WTC11 (cell line): ENCODE measurements at regions not wholly inside any gene's neighbourhood (a gene's known extent, or its start where the extent isn't known, plus 50 kb on each side); places are given as distances from the start of the nearest gene placed in this dataset.

Experiments used
- ATAC-seq: fragments of 200-7000 bp; cut with Tn5 transposase; 2 replicates; pipeline ENCODE4 v1.10.0; 2021; ENCODE audit warnings: mild to moderate bottlenecking, moderate library complexity
- CTCF ChIA-PET: fragments of 300-600 bp; sonication (Branson Sonifier 250); formaldehyde crosslinking; loops from one replicate; lab custom pipeline; 2021; ENCODE audit warnings: antibody characterized with exemption; lab: Charles Lee
- POLR2A ChIA-PET: fragments of 350-600 bp; sonication (Branson Sonifier 250); formaldehyde crosslinking; loops from one replicate; lab custom pipeline; 2021; ENCODE audit warnings: antibody characterized with exemption; lab: Charles Lee
- DNase-seq: peaks from one replicate; pipeline ENCODE4 v3.0.0; 2021; ENCODE audit warnings: low spot score
- H3K27ac Mint-ChIP-seq: 2 replicates; pipeline ENCODE4 v1.8.0; 2021; ENCODE audit warnings: mixed read lengths
- H3K27me3 Mint-ChIP-seq: 2 replicates; pipeline ENCODE4 v1.8.0; 2021; ENCODE audit warnings: low read depth, mild to moderate bottlenecking, moderate library complexity, mixed read lengths
- H3K36me3 Mint-ChIP-seq: 2 replicates; pipeline ENCODE4 v1.8.0; 2021; ENCODE audit warnings: mixed read lengths
- H3K4me1 Mint-ChIP-seq: 2 replicates; pipeline ENCODE4 v1.8.0; 2022; ENCODE audit warnings: mixed read lengths
- H3K4me3 Mint-ChIP-seq: 2 replicates; pipeline ENCODE4 v1.8.0; 2021; ENCODE audit warnings: mild to moderate bottlenecking, moderate library complexity, mixed read lengths
- H3K9me3 Mint-ChIP-seq: 2 replicates; pipeline ENCODE4 v1.8.0; 2021; ENCODE audit warnings: mixed read lengths
- CREM ChIP-seq: sonication (generic); formaldehyde crosslinking; IDR thresholded peaks from 2 replicates; pipeline ENCODE4 v1.8.1; 2022; ENCODE audit warnings: mild to moderate bottlenecking, missing genetic modification reagents, moderate library complexity
- FOXJ3 ChIP-seq: sonication (generic); formaldehyde crosslinking; IDR thresholded peaks from 2 replicates; pipeline ENCODE4 v1.9.0; 2021; ENCODE audit warnings: missing genetic modification reagents, mild to moderate bottlenecking, borderline replicate concordance
- GABPB1 ChIP-seq: sonication (generic); formaldehyde crosslinking; IDR thresholded peaks from 2 replicates; pipeline ENCODE4 v1.8.1; 2023; ENCODE audit warnings: mild to moderate bottlenecking, missing genetic modification reagents
- IRF2 ChIP-seq: sonication (generic); formaldehyde crosslinking; IDR thresholded peaks from 2 replicates; pipeline ENCODE4 v1.8.0; 2022; ENCODE audit warnings: low read depth, missing genetic modification reagents, borderline replicate concordance
- KAT7 ChIP-seq: sonication (generic); formaldehyde crosslinking; IDR thresholded peaks from 2 replicates; pipeline ENCODE4 v1.8.1; 2023; ENCODE audit warnings: missing genetic modification reagents, mild to moderate bottlenecking, borderline replicate concordance
- NFE2L1 ChIP-seq: sonication (generic); formaldehyde crosslinking; IDR thresholded peaks from 2 replicates; pipeline ENCODE4 v1.8.1; 2023; ENCODE audit warnings: missing genetic modification reagents
- NR1H2 ChIP-seq: sonication (generic); formaldehyde crosslinking; IDR thresholded peaks from 2 replicates; pipeline ENCODE4 v1.9.0; 2021; ENCODE audit warnings: mild to moderate bottlenecking, moderate library complexity, missing genetic modification reagents
- OVOL2 ChIP-seq: fragments of 250-450 bp; sonication (Bioruptor Pico); IDR thresholded peaks from 2 replicates; pipeline ENCODE4 v1.9.0; 2021; ENCODE audit warnings: mild to moderate bottlenecking, borderline replicate concordance
- PRRX2 ChIP-seq: fragments of 250-450 bp; sonication (Bioruptor Pico); IDR thresholded peaks from 2 replicates; pipeline ENCODE4 v1.8.0; 2021; ENCODE audit warnings: mild to moderate bottlenecking
- RELA ChIP-seq: sonication (generic); formaldehyde crosslinking; IDR thresholded peaks from 2 replicates; pipeline ENCODE4 v1.8.1; 2022; ENCODE audit warnings: missing genetic modification reagents, mild to moderate bottlenecking, borderline replicate concordance
- SOX15 ChIP-seq: fragments of 250-450 bp; sonication (Bioruptor Pico); IDR thresholded peaks from 2 replicates; pipeline ENCODE4 v1.9.0; 2021; ENCODE audit warnings: mild to moderate bottlenecking
- TCF7 ChIP-seq: sonication (generic); formaldehyde crosslinking; IDR thresholded peaks from 2 replicates; pipeline ENCODE4 v1.8.0; 2022; ENCODE audit warnings: mild to moderate bottlenecking, low read depth, missing genetic modification reagents, moderate library complexity
- ZNF263 ChIP-seq: sonication (generic); formaldehyde crosslinking; IDR thresholded peaks from 2 replicates; pipeline ENCODE4 v1.8.1; 2022; ENCODE audit warnings: low read depth, mild to moderate bottlenecking, moderate library complexity, missing genetic modification reagents
- ZNF396 ChIP-seq: fragments of 250-450 bp; sonication (Bioruptor Pico); IDR thresholded peaks from 2 replicates; pipeline ENCODE4 v1.8.0; 2021; ENCODE audit warnings: mild to moderate bottlenecking, moderate library complexity, borderline replicate concordance
- TF ChIP-seq, protein P1 (sequence below): sonication (generic); formaldehyde crosslinking; IDR thresholded peaks from 2 replicates; pipeline ENCODE4 v1.8.1; 2022; ENCODE audit warnings: missing genetic modification reagents, borderline replicate concordance
- TF ChIP-seq, protein P2 (sequence below): sonication (generic); formaldehyde crosslinking; conservative IDR thresholded peaks from 2 replicates; pipeline ENCODE4 v1.8.1; 2023; ENCODE audit warnings: mild to moderate bottlenecking, low read depth, missing genetic modification reagents, moderate library complexity
- TF ChIP-seq, protein P3 (sequence below): sonication (generic); formaldehyde crosslinking; conservative IDR thresholded peaks from 2 replicates; pipeline ENCODE4 v1.8.1; 2022; ENCODE audit warnings: mild to moderate bottlenecking, missing genetic modification reagents
- TF ChIP-seq, protein P4 (sequence below): fragments of 250-450 bp; sonication (Bioruptor Pico); conservative IDR thresholded peaks from 2 replicates; pipeline ENCODE4 v1.9.0; 2021; ENCODE audit warnings: mild to moderate bottlenecking
- TF ChIP-seq, protein P5 (sequence below): sonication (generic); formaldehyde crosslinking; IDR thresholded peaks from 2 replicates; pipeline ENCODE4 v1.8.1; 2023; ENCODE audit warnings: mild to moderate bottlenecking, missing genetic modification reagents
- TF ChIP-seq, protein P6 (sequence below): sonication (generic); formaldehyde crosslinking; IDR thresholded peaks from 2 replicates; pipeline ENCODE4 v1.8.1; 2022; ENCODE audit warnings: mild to moderate bottlenecking, moderate library complexity, missing genetic modification reagents
- TF ChIP-seq, protein P7 (sequence below): sonication (generic); formaldehyde crosslinking; IDR thresholded peaks from 2 replicates; pipeline ENCODE4 v1.8.1; 2023; ENCODE audit warnings: mild to moderate bottlenecking, moderate library complexity, missing genetic modification reagents
- TF ChIP-seq, protein P8 (sequence below): sonication (generic); formaldehyde crosslinking; IDR thresholded peaks from 2 replicates; pipeline ENCODE4 v1.8.0; 2022; ENCODE audit warnings: mild to moderate bottlenecking, missing genetic modification reagents

DNA sequence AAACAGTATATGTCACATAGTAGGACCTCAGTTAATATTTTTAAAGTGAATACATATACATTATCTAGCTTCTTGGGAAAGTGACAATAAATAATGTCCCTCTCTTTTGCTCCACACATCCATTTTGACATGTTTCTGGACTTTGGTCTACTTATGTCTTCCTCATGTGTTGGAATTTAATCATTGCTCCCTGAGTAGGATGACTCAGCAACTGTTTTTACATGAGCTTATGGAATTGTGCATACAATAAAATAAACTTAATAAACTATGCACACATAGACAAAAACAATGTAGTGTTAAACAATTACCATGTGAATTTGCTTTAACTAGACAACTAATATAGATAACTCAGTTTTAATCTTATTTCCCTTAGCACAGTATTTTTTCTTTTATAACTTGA is 503.8 kb downstream of the TFAP2B start (continued):
- TF ChIP-seq, protein P1, sequence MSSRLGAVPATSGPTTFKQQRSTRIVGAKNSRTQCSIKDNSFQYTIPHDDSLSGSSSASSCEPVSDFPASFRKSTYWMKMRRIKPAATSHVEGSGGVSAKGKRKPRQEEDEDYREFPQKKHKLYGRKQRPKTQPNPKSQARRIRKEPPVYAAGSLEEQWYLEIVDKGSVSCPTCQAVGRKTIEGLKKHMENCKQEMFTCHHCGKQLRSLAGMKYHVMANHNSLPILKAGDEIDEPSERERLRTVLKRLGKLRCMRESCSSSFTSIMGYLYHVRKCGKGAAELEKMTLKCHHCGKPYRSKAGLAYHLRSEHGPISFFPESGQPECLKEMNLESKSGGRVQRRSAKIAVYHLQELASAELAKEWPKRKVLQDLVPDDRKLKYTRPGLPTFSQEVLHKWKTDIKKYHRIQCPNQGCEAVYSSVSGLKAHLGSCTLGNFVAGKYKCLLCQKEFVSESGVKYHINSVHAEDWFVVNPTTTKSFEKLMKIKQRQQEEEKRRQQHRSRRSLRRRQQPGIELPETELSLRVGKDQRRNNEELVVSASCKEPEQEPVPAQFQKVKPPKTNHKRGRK (CRISPR knock-in tag), result no peak
- TF ChIP-seq FOXJ3 (CRISPR knock-in tag), result no peak
- no peak for TF ChIP-seq PRRX2
- TF ChIP-seq, protein P2, sequence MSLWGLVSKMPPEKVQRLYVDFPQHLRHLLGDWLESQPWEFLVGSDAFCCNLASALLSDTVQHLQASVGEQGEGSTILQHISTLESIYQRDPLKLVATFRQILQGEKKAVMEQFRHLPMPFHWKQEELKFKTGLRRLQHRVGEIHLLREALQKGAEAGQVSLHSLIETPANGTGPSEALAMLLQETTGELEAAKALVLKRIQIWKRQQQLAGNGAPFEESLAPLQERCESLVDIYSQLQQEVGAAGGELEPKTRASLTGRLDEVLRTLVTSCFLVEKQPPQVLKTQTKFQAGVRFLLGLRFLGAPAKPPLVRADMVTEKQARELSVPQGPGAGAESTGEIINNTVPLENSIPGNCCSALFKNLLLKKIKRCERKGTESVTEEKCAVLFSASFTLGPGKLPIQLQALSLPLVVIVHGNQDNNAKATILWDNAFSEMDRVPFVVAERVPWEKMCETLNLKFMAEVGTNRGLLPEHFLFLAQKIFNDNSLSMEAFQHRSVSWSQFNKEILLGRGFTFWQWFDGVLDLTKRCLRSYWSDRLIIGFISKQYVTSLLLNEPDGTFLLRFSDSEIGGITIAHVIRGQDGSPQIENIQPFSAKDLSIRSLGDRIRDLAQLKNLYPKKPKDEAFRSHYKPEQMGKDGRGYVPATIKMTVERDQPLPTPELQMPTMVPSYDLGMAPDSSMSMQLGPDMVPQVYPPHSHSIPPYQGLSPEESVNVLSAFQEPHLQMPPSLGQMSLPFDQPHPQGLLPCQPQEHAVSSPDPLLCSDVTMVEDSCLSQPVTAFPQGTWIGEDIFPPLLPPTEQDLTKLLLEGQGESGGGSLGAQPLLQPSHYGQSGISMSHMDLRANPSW (CRISPR knock-in tag), result no peak
- no peak for TF ChIP-seq CREM
- TF ChIP-seq NR1H2 (CRISPR knock-in tag), result no peak
- TF ChIP-seq ZNF396 (CRISPR knock-in tag), result no peak

DNA sequence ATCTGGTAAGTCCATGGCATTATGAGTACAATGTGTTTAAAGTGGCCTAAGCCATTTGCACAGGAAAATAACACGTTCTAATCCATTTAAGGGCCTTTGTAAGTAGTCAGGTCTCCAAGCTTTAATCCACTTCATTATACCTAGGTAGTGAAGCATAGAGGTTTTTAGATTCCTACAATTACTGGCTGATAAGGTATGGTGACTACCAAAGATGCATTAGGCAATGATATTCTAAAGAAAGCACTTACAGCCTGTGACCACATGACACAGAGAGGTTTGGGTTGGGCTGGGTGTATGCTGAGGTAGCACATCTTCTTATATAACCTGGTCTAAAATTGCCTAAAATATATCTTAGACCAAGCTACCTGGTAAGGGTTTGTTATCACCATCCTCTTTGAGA is 504.4 kb downstream of the TFAP2B start:
- TF ChIP-seq, protein P3, sequence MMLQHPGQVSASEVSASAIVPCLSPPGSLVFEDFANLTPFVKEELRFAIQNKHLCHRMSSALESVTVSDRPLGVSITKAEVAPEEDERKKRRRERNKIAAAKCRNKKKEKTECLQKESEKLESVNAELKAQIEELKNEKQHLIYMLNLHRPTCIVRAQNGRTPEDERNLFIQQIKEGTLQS, result no peak
- TF ChIP-seq KAT7 (CRISPR knock-in tag) (no peak), GABPB1 (CRISPR knock-in tag) (no peak), OVOL2 (CRISPR knock-in tag) (no peak), RELA (CRISPR knock-in tag) (no peak), IRF2 (CRISPR knock-in tag) (no peak), TCF7 (CRISPR knock-in tag) (no peak), NFE2L1 (no peak), SOX15 (CRISPR knock-in tag) (no peak), ZNF263 (CRISPR knock-in tag) (no peak)
- TF ChIP-seq, protein P4, sequence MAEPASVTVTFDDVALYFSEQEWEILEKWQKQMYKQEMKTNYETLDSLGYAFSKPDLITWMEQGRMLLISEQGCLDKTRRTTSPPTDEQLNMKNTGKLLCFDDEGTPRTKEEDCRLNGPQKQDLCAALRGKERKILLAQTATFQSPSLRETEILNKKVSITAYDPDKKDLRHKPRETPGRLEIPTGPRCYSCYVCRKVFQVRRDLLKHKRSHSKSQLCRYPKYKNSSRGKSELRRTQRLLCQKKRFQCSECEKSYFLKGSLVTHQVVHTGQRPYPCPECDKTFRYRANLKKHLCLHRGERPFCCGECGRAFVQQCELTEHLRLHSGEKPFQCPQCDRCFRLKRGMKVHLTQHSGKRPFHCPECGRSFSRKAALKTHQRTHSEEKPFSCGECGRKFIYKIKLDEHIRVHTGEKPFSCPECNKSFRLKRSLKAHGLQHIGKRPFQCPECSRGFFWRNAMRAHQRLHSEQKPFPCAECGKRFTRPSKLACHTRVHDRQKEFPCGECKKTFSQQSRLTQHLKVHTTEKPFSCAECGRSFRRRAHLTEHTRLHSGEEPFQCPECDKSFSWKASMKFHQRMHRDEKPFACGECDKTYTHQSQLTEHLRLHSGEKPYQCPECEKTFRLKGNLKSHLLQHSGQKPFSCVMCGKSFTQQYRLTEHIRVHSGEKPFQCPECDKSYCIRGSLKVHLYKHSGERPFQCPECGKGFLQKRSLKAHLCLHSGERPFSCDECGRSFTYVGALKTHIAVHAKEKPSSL (CRISPR knock-in tag), result no peak
- TF ChIP-seq, protein P5, sequence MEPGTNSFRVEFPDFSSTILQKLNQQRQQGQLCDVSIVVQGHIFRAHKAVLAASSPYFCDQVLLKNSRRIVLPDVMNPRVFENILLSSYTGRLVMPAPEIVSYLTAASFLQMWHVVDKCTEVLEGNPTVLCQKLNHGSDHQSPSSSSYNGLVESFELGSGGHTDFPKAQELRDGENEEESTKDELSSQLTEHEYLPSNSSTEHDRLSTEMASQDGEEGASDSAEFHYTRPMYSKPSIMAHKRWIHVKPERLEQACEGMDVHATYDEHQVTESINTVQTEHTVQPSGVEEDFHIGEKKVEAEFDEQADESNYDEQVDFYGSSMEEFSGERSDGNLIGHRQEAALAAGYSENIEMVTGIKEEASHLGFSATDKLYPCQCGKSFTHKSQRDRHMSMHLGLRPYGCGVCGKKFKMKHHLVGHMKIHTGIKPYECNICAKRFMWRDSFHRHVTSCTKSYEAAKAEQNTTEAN (CRISPR knock-in tag), result no peak
- TF ChIP-seq, protein P6, sequence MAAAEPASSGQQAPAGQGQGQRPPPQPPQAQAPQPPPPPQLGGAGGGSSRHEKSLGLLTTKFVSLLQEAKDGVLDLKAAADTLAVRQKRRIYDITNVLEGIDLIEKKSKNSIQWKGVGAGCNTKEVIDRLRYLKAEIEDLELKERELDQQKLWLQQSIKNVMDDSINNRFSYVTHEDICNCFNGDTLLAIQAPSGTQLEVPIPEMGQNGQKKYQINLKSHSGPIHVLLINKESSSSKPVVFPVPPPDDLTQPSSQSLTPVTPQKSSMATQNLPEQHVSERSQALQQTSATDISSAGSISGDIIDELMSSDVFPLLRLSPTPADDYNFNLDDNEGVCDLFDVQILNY (CRISPR knock-in tag), result no peak
- TF ChIP-seq, protein P7, sequence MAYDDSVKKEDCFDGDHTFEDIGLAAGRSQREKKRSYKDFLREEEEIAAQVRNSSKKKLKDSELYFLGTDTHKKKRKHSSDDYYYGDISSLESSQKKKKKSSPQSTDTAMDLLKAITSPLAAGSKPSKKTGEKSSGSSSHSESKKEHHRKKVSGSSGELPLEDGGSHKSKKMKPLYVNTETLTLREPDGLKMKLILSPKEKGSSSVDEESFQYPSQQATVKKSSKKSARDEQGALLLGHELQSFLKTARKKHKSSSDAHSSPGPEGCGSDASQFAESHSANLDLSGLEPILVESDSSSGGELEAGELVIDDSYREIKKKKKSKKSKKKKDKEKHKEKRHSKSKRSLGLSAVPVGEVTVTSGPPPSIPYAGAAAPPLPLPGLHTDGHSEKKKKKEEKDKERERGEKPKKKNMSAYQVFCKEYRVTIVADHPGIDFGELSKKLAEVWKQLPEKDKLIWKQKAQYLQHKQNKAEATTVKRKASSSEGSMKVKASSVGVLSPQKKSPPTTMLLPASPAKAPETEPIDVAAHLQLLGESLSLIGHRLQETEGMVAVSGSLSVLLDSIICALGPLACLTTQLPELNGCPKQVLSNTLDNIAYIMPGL, result no peak
- TF ChIP-seq, protein P8, sequence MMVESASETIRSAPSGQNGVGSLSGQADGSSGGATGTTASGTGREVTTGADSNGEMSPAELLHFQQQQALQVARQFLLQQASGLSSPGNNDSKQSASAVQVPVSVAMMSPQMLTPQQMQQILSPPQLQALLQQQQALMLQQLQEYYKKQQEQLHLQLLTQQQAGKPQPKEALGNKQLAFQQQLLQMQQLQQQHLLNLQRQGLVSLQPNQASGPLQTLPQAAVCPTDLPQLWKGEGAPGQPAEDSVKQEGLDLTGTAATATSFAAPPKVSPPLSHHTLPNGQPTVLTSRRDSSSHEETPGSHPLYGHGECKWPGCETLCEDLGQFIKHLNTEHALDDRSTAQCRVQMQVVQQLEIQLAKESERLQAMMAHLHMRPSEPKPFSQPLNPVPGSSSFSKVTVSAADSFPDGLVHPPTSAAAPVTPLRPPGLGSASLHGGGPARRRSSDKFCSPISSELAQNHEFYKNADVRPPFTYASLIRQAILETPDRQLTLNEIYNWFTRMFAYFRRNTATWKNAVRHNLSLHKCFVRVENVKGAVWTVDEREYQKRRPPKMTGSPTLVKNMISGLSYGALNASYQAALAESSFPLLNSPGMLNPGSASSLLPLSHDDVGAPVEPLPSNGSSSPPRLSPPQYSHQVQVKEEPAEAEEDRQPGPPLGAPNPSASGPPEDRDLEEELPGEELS (CRISPR knock-in tag), result no peak
- no peak for ATAC-seq
- H3K27ac Mint-ChIP-seq, result no peak overlapping the region
- H3K9me3 Mint-ChIP-seq, result peaks cover 25% of the 10 kb centered on the region
- H3K36me3 Mint-ChIP-seq, result peaks cover 21% of the 10 kb centered on the region
- ChIA-PET CTCF (no interaction called here), POLR2A (no interaction called here)
- no peak overlapping the region for H3K4me3 Mint-ChIP-seq
- DNase-seq, result no peak
- peaks cover 15% of the 10 kb centered on the region for H3K4me1 Mint-ChIP-seq
- no peaks in the 10 kb centered on the region for H3K27me3 Mint-ChIP-seq
